Progenitor cell of endocrine pancreas (in vitro differentiated cells): ENCODE measurements at regions not wholly inside any gene's neighbourhood (a gene's known extent, or its start where the extent isn't known, plus 50 kb on each side); places are given as distances from the start of the nearest gene placed in this dataset.

ENCODE experiments used
- DNase-seq: peaks from one replicate; pipeline ENCODE4 v3.0.0; 2021; ENCODE audit warnings: low spot score; ENCODE audit not compliant: unreplicated experiment
- H3K27ac Mint-ChIP-seq: 2 replicates; pipeline ENCODE4 v1.8.0; 2021; ENCODE audit warnings: mild to moderate bottlenecking, moderate library complexity, mixed read lengths
- H3K27me3 Mint-ChIP-seq: 2 replicates; pipeline ENCODE4 v1.8.0; 2021; ENCODE audit warnings: mixed read lengths
- H3K36me3 Mint-ChIP-seq: 2 replicates; pipeline ENCODE4 v1.8.0; 2022; ENCODE audit warnings: mixed read lengths; ENCODE audit not compliant: insufficient read depth
- H3K4me1 Mint-ChIP-seq: 2 replicates; pipeline ENCODE4 v1.8.0; 2021; ENCODE audit warnings: low read depth, mixed read lengths
- H3K4me3 Mint-ChIP-seq: 2 replicates; pipeline ENCODE4 v1.8.0; 2021; ENCODE audit warnings: low read depth, mild to moderate bottlenecking, moderate library complexity, mixed read lengths
- H3K9me3 Mint-ChIP-seq: 2 replicates; pipeline ENCODE4 v1.8.0; 2021; ENCODE audit warnings: low read depth, mixed read lengths
- CTCF ChIP-seq: fragments of 200-600 bp; sonication (generic); IDR thresholded peaks from one replicate; pipeline ENCODE4 v1.5.0; 2021; ENCODE audit warnings: antibody characterized with exemption, mild to moderate bottlenecking; ENCODE audit not compliant: unreplicated experiment

GRCh38 chr14:35222872-35223466 is 69.2 kb upstream of the PSMA6 start:
- Mint-ChIP-seq H3K4me3 (no peak overlapping the region), H3K36me3 (peaks cover 3% of the 10 kb centered on the region), H3K27me3 (no peaks in the 10 kb centered on the region), H3K27ac (peak overlapping the region; percentile 40), H3K9me3 (no peaks in the 10 kb centered on the region), H3K4me1 (peaks cover 10% of the 10 kb centered on the region)
- TF ChIP-seq CTCF = no peak
- no peak for DNase-seq

GRCh38 chr14:35223927-35224326 is 68.3 kb upstream of the PSMA6 start:
- Mint-ChIP-seq H3K4me1 (peaks cover 10% of the 10 kb centered on the region), H3K4me3 (no peak overlapping the region), H3K36me3 (peaks cover 3% of the 10 kb centered on the region), H3K27me3 (no peaks in the 10 kb centered on the region), H3K9me3 (no peaks in the 10 kb centered on the region), H3K27ac (no peak overlapping the region)
- TF ChIP-seq CTCF = no peak
- DNase-seq = no peak

- no peak overlapping the region for H3K27ac Mint-ChIP-seq
- H3K36me3 Mint-ChIP-seq = peaks cover 3% of the 10 kb centered on the region
- no peak overlapping the region for H3K4me3 Mint-ChIP-seq
- peaks cover 10% of the 10 kb centered on the region for H3K4me1 Mint-ChIP-seq
- H3K9me3 Mint-ChIP-seq = no peaks in the 10 kb centered on the region
- no peak for DNase-seq
- TF ChIP-seq CTCF = no peak
- H3K27me3 Mint-ChIP-seq = no peaks in the 10 kb centered on the region
Measured at GRCh38 chr14:35224615-35225014, 67.6 kb upstream of the PSMA6 start.

GRCh38 chr14:35229084-35229791 is 62.9 kb upstream of the PSMA6 start:
- no peak overlapping the region for H3K27ac Mint-ChIP-seq
- peak; percentile 24 for TF ChIP-seq CTCF
- peaks cover 6% of the 10 kb centered on the region for H3K4me1 Mint-ChIP-seq
- no peaks in the 10 kb centered on the region for H3K27me3 Mint-ChIP-seq
- no peaks in the 10 kb centered on the region for H3K9me3 Mint-ChIP-seq
- no peak for DNase-seq
- no peaks in the 10 kb centered on the region for H3K36me3 Mint-ChIP-seq
- H3K4me3 Mint-ChIP-seq = no peak overlapping the region

GRCh38 chr14:35229792-35230089 is 62.4 kb upstream of the PSMA6 start:
- H3K4me3 Mint-ChIP-seq = no peak overlapping the region
- H3K27ac Mint-ChIP-seq = no peak overlapping the region
- no peaks in the 10 kb centered on the region for H3K9me3 Mint-ChIP-seq
- H3K27me3 Mint-ChIP-seq = no peaks in the 10 kb centered on the region
- no peak for TF ChIP-seq CTCF
- H3K4me1 Mint-ChIP-seq = peaks cover 5% of the 10 kb centered on the region
- H3K36me3 Mint-ChIP-seq = no peaks in the 10 kb centered on the region
- DNase-seq = no peak
